Coronary artery (tissue), 2 donors: ENCODE measurements at regions not wholly inside any gene's neighbourhood (a gene's known extent, or its start where the extent isn't known, plus 50 kb on each side); places are given as distances from the start of the nearest gene placed in this dataset.

Experiments
- DNase-seq: peaks from one replicate; pipeline ENCODE4 v3.0.0-alpha.2; 2017; ENCODE audit warnings: low spot score
- H3K27ac ChIP-seq, 2 donors: fragments of 200-600 bp; sonication (generic); one replicate each; pipeline ENCODE4 v1.5.1; 2016 to 2019
- H3K4me3 ChIP-seq: fragments of 200-600 bp; sonication (generic); 2 replicates; pipeline ENCODE4 v1.5.1; 2016; ENCODE audit warnings: mild to moderate bottlenecking, moderate library complexity
- TF ChIP-seq, protein P1 (sequence below): fragments of 200-600 bp; sonication (generic); IDR thresholded peaks from one replicate; pipeline ENCODE4 v1.5.1; 2019; ENCODE audit warnings: antibody characterized with exemption

DNA sequence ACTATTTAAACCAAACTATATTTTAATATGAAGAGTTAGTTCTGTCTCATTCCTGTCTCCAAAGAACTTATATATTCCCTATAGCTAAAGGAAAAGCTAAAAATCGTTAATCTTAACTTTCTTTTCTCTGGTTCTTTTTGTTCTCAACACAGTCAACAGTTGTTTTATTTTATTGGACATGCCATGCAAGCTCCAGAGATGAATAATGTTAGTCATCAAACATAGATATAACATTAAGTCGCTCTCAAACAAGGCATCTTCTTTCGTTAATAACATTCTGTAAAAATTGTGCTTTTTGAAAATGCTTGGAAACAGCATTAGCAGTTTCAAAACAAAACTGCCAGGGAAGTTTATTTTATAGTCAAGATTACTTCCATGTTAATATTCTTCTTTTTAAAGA lies 117.9 kb upstream of the GPM6A start:
- Histone ChIP-seq H3K27ac (no peak overlapping the region), H3K4me3 (no peak overlapping the region)
- no peak for DNase-seq
- TF ChIP-seq, protein P1, sequence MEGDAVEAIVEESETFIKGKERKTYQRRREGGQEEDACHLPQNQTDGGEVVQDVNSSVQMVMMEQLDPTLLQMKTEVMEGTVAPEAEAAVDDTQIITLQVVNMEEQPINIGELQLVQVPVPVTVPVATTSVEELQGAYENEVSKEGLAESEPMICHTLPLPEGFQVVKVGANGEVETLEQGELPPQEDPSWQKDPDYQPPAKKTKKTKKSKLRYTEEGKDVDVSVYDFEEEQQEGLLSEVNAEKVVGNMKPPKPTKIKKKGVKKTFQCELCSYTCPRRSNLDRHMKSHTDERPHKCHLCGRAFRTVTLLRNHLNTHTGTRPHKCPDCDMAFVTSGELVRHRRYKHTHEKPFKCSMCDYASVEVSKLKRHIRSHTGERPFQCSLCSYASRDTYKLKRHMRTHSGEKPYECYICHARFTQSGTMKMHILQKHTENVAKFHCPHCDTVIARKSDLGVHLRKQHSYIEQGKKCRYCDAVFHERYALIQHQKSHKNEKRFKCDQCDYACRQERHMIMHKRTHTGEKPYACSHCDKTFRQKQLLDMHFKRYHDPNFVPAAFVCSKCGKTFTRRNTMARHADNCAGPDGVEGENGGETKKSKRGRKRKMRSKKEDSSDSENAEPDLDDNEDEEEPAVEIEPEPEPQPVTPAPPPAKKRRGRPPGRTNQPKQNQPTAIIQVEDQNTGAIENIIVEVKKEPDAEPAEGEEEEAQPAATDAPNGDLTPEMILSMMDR = no peak

DNA sequence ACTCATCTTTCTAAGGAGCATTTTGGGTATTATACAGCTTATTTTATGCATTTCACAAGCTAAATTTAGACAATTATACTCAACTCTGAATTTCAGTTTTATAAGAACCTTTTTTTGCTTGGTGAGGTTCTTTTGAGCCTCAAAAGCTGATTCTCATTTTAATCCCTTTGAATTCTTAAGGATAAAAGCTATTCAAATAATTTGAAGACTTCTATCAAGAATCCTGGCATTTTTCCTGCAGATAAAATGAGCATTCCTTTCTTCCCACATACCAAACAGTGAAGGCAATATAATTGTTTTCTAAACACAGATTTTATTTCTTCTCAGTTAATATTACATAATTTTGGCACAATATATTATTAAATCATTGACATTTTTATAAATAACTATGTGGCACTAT lies 118.4 kb upstream of the GPM6A start:
- DNase-seq = no peak

DNA sequence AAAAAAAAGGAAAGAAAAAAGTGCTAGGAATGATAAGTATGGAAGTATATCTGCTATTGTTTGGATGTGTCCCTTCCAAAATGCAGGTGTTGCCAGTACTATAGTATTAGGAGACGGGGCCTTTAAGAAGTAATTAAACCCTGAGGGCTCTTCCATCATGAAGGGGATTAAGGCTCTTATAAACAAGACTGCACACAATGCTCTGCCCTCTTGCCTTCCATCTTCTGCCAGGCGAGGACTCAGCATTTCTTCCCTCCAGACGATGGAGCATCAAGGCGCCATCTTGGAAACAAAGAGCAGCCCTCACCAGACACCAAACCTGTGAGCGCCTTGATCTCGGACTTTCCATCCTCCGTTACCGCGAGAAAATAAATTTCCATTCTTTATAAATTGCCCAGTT lies 120.1 kb upstream of the GPM6A start:
- no peak for DNase-seq
- TF ChIP-seq, protein P1 = no peak
- Histone ChIP-seq H3K27ac (no peak overlapping the region), H3K4me3 (no peak overlapping the region)

More for the DNA sequence above, 118.4 kb upstream of the GPM6A start:
- TF ChIP-seq, protein P1 = no peak
- Histone ChIP-seq H3K27ac (no peak overlapping the region), H3K4me3 (no peak overlapping the region)

DNA sequence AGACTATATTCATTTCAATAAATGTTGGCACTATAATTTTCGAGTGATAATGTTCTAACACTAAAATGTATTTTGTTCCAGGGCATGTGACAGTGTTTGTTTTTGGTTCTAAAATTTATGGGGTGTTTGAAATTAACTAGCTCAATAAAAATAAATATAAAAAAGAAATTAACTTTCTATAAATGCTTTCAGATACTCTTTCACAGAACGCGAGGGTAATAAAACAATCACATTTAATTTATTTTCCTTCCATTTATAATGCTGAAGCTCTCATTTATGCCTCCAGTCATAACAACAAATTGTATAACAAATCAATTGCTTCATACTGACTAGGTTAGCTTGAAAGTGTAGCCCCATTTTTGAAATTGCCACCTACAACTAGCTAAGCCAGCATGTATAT lies 122.4 kb upstream of the GPM6A start:
- DNase-seq = no peak
- H3K4me3 ChIP-seq = no peak overlapping the region
- TF ChIP-seq, protein P1 = no peak
- no peak overlapping the region for H3K27ac ChIP-seq

DNA sequence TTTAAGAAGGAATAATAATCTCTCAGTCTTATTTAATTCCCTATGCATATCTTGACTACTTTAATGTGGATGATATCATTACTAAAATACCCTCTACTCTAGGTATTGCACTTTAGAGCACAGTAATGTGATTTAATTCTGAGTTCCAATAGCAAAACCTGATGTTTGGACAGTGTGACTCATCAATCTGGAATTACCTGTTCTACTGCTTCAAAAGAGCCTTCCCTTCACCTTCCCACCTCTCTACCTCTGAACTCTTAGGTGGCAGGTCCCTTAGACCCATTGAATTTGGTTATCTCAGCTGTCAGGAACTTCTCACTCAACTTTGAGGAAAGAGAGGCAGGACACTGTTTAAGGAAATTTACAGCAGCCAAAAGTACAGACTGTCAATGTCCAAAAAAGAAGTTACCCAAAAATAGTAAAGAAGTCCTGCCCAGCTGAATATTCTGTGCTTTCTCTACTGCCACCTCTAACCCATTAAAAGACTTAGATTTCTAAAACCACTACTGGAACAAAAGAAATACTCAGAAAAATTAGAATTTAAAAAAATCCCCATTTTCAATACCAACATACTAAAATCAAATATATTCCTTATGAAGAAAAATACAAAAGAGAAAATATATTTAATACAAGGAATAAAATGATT lies 123.1 kb upstream of the GPM6A start:
- no peak for DNase-seq
- H3K27ac ChIP-seq = no peak overlapping the region
- H3K4me3 ChIP-seq = no peak overlapping the region
- TF ChIP-seq, protein P1 = no peak

DNA sequence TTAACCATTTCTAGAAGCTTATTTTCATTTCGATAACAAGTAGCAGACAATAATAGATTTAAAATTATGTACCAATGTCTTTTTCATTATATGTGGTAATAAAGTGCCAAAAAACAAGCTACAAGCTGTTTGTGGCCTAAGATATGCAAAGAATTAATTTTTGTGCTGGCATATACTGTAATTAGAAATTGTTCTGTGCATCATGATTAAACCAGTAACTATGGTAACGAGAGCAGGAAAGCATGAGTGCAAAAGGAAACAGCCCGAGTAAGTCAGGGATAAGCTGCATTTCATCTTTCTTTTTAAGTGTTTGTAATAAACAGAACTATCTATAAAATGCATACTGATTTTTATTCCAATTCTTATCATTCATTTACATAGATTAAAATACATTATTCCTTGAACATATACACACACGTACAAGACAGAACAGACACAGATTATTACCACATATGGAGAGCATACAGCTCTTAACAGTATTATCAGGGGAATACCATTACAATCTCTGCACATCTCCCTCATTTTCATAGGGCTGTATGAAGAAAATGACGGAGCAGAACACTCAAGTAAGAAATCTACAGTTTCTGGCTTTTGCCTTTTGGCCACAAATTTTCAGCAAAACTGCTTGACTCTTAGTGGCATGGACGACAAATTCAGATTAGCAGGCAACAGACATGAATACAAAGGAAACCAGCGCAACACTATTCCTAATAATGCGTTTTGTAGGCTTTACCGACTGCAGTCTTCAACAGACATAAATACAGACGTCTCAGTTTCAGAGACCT lies 121.3 kb upstream of the WDR17 start:
- H3K4me3 ChIP-seq = no peak overlapping the region
- H3K27ac ChIP-seq = no peak overlapping the region
- DNase-seq = no peak
- TF ChIP-seq, protein P1 = no peak
